CD4-positive, alpha-beta T cell treated with Interleukin-21 for 1 hour (primary cell): ENCODE measurements at regions not wholly inside any gene's neighbourhood (a gene's known extent, or its start where the extent isn't known, plus 50 kb on each side); places are given as distances from the start of the nearest gene placed in this dataset.

Source experiments
- DNase-seq: peaks from one replicate; pipeline ENCODE4 v3.0.0-alpha.2; 2020

DNA sequence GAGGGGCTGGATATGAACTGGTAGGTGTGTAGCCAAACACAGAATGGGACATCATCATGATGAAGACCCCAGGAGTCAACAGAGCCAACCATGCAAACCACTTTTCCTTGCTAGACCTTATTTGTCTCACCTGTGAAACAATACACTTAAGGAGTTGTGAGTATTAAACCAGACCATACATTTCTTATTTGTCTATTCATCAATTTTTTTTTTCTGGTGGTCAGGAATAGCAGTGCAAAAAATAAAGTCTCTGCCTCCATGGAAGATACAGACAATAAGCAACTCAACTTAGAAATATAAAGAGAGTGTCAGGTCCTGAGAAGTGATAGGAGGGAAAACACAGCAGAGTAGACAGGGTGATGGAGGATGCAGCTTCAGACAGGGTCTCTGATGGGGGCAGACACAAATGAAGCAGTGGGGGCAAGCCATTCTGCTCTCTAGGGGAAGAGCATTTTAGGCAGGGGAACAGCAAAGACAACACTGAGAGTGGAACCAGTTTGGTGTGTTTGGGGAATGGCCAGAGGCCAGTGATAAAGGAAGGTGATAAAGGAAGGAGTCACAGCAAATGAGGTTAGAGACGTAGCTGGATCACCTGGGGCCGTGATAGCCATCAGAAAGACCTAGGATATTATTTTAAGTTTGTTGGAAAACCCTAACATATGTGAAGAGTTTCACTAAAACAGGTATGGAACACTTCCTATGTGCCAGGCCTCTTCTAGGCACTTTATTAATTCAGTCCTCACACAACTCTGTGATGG, 256.2 kb downstream of the MAN2A1 start:
- no peak for DNase-seq

GRCh38 chr5:109946610-109947009, 256.9 kb downstream of the MAN2A1 start:
- no peak for DNase-seq

- no peak for DNase-seq
Measured at GRCh38 chr5:109947667-109948066, 257.9 kb downstream of the MAN2A1 start.

DNA sequence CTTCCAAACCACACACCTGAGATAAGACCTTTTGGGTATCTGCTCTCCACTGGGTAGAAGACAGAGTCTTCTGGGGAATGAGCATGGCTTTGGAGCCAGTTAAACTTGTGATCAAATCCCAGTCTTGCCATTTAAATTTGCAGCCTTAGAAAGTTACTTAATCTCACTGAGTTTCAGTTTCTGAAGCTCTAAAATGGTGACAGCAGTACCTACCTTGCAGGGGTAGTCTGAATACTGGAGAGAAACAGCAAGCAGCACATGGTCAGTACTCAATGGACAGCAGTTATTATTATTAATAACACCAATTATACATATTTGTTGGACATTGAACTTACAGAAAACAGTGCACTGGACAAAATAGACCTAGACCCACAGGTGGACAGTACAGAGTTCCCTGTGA, 260.9 kb downstream of the MAN2A1 start:
- no peak for DNase-seq

DNA sequence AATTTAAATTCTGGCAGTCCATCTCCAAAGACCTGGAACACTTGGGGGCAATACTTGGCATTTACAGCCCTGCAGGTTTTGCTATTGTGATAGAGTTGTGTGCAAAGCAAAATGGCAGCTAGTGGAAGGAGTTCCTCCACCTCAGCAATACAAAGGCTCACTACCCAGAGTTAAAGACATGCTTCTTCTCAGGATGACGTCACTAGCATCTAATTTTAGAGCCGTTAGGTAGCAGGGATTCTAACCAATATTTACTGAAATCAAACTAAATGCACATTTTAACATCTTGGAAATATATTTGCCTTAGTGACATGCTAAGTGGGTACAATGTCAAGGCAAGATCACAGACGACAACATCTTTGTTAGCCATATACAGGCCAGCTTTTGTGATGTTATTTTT, 261.6 kb downstream of the MAN2A1 start:
- DNase-seq = no peak

DNA sequence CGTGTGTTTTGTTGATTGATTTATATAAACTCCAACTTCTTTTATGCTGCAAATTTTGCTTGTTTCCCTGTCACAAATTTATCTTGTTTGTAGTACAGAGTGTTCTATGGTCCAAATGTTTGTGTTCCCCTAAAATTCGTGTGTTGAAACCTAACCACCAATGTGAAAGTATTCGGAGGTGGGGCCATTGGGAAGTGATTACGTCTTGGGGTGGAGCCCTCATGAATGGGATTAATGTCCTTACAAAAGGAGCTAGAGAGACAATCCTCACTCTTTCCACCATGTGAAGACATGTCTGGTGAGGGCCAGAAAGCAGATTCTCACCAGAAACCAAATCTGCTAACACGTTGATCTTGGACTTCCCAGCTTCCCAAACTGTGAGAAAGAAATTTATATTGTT, 262.0 kb downstream of the MAN2A1 start:
- no peak for DNase-seq

- no peak for DNase-seq
Measured at GRCh38 chr5:109953761-109954160, 264.0 kb downstream of the MAN2A1 start.

DNA sequence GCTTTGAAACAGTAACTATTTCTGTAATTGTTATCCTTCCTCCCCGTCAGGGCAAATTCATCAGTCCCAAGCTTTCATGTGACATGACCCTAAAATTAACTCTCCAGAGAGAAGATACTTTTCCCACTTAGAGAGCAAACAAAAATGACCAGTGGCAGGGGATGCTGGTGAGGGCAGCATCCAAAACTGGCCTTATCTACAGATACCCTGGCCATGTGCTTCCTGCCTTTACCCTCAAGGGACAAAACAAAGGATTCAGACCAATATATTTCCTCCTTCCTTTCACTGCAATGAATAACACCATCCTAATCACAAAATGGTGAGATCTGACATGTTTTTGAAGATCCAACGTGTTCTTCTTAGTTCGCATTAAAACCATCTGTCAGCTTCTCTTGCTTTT, 267.2 kb downstream of the MAN2A1 start:
- DNase-seq = no peak

DNA sequence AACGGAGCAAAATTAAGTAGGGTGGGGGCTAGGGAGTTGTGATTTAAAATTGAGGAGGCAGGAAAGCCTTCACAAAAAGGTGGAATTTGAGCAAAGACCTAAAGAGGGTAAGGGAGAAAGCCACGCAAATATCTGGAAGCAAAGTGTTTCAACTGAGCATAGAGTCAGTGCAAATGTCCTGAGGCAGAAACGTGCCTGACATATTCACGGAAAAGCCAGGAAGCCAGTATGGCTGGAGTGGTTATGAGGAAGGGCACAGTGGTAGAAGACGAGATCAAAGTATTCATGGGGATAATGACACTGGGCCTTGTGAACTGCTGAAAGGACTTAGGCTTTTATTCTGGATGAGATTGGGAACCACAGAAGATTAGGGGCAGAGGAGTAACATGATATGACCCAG, 268.4 kb downstream of the MAN2A1 start:
- DNase-seq = no peak

GRCh38 chr5:109959652-109960051, 269.9 kb downstream of the MAN2A1 start:
- DNase-seq = no peak

DNA sequence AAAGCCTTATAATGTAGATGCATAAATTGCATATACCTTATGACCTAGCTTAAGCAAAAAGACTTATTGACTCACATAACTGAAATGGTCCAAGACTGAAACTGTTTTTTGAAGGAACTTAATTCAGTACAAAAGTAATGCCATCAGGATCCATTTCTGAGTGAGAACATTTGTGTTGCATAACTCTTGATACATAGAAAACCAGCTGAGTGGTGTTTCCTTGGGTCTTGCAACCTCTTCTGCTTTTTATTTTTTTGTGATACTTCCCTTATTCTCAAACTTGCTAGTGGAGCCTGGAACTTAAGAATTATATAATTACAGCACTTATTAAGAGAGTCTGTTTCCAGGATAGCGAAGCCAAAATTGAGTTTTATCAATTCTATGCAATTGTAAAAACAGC, 272.0 kb downstream of the MAN2A1 start:
- DNase-seq = no peak

DNA sequence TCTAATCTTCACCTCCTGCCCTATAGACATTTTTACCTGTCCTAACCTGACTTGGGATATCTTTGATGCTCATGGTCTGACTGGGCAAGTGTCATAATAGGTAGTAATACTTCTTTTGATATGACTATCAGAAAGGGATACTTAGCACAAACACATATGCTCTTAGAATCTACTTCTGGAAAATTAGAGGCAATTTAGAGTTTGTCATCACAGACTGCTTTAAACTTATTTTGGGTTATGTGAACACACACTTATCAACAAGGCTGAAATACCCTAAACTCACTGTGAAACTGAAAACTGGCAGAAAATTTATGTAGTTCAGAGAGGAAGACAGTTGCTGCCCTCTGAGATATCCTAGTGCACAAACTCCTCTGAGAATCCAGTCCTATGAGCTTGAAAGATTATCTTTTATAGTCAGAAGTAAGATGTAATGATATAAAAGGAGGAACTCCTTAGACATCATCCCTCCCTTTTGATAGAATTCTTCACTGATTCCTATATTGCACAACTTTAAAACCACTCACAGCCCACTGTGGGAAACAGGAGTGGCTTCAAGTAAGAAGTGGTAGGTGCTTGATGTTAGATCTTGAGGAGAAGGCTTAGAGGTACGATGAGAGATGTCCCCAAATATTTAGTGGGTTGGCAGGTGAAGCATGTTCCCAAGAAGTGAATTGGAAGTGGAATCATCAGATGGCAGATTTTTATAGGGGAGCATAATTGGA, 273.3 kb downstream of the MAN2A1 start:
- no peak for DNase-seq

GRCh38 chr5:109964136-109964535, 274.4 kb downstream of the MAN2A1 start:
- DNase-seq = no peak

GRCh38 chr5:109965634-109966033, 275.9 kb downstream of the MAN2A1 start:
- DNase-seq = no peak

DNA sequence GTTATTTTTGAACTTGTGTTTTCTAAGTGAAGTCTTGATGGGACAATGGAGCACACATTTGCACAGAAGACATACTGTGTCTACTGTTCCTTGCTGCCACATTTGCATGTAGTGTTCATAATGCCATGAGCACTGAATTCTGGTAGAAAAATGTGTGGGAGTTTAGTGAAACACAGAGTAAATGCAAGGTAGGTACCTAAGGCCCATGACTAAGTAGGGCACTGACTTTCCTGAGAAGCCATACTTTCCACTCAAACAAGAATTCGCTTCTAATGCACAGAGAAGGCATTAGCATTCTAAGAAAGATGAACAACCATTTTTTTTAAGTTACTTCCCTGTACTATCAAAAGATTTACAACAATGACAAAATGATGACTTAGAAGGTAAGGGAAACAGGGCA, 282.2 kb downstream of the MAN2A1 start:
- no peak for DNase-seq

DNA sequence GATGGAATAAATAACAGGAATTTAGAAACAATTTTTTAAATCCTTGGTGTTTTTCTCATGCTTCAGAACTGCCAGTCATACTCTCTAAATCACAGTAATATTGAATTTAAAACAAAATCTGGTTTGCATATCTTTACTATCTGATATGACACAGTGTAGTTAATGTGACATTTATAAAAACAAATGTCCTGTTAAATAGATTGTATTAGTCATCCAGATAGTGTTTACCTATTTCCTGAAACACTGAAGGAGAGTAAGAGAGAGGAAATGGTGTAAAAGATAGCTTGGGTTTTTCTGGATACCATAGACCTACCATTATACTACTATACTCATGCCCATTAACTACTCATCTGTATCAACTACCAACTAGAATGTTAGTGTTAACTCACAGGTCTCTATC, 292.3 kb downstream of the MAN2A1 start:
- no peak for DNase-seq

- DNase-seq = no peak
Measured at GRCh38 chr5:109982966-109983534, 293.3 kb downstream of the MAN2A1 start.

- DNase-seq = no peak
Measured at GRCh38 chr5:109986726-109987125, 297.0 kb downstream of the MAN2A1 start.

DNA sequence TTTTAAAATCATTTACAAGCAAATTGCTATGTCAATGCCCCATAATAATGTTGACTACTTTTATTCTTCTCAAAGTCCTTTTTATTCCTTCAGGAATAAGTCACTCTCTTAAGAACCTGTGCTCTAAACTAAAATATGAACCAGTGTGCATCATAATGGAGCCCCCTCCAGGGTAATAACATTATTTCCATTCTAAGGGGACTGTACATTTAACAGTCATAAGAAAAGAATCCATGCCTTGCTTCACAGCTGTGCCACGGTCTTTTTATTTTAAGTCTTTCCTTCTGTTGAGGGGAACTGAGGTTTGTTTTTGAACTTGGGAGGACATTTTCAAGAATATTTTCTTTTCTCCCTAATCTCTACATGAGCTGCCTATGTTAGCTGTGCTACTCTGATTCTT, 297.6 kb downstream of the MAN2A1 start:
- DNase-seq = no peak

- no peak for DNase-seq
Measured at GRCh38 chr5:109987970-109988369, 298.2 kb downstream of the MAN2A1 start.

DNA sequence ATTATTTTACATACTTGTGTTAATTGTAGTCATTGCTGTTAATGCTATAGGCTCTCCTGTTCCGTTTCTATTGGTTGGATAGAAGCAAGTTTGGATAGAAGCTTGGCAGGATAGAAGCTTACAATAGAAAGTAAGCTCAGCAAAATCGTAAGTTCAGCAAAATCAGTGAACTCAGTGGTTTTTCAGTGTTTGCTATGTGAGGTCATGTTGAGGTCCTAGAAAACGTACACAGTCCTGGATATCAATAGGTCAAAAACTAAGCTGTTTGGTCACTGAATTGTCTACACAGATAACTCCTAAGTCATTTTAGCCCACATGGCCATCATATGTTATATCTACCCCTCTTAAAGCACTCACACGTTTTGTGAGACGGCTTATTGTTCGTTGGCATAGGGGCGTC, 299.4 kb downstream of the MAN2A1 start:
- no peak for DNase-seq

DNA sequence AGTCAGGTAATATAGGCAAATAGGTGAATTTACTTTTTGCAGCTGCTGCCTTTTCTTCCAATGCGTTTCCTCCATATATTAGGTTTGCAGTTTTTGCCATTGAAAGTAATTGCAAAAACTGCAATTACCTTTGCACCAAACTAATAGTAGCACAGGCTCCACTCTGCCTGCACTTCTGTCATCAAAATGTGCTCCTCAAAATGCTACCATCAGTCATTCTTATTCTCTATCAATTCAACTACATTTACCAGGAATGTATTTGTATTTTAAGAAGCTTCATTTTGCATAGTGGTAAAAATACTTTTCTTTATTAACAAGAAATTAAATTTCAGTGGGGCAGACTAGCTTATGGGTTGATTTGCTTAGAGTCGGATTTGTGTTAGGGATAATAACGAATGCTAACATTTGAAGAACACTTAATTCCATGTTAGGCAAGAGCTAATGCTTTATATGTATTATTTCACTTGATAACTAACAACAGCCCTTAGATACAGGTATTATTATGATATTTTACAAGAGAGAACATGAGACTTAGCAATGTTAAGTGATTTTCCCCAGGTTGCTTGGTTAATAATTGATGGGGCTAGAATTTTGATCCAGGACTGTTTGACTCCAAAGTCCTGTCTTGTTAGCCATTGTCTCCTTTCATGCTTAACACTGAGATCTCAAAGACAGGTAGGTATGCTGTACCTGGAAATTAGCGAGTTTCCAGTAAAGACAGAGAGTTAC, 300.4 kb downstream of the MAN2A1 start:
- no peak for DNase-seq

- DNase-seq = no peak
Measured at GRCh38 chr5:109990723-109991359, 301.1 kb downstream of the MAN2A1 start.
